Inferior parietal cortex (tissue), 1 donor: ENCODE measurements at regions not wholly inside any gene's neighbourhood (a gene's known extent, or its start where the extent isn't known, plus 50 kb on each side); places are given as distances from the start of the nearest gene placed in this dataset.

Experiments used
- DNase-seq: peaks from one replicate; pipeline ENCODE4 v3.0.0-alpha.2; 2016; ENCODE audit errors: extremely low spot score

DNA sequence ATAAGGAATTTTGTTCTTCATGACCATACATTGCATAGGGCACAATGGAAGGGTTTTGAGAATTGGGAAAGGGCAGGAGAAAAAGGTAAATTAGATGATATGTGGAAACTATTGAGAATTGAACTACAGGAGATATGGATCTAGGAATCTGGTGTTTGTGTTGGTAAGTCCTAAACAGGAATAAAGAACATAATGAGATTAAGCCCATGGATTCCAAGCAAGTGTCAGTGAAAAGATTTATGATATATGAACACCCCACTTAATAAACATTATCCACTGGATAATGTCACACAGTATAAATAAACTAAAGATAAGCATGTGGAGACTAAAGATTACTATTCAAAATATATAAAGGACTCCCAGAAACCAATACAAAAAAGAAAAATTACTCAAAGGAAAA, 98.2 kb downstream of the TNFSF18 start:
- no peak for DNase-seq

GRCh38 chr1:172954476-172955150, 96.1 kb downstream of the TNFSF18 start:
- no peak for DNase-seq

DNA sequence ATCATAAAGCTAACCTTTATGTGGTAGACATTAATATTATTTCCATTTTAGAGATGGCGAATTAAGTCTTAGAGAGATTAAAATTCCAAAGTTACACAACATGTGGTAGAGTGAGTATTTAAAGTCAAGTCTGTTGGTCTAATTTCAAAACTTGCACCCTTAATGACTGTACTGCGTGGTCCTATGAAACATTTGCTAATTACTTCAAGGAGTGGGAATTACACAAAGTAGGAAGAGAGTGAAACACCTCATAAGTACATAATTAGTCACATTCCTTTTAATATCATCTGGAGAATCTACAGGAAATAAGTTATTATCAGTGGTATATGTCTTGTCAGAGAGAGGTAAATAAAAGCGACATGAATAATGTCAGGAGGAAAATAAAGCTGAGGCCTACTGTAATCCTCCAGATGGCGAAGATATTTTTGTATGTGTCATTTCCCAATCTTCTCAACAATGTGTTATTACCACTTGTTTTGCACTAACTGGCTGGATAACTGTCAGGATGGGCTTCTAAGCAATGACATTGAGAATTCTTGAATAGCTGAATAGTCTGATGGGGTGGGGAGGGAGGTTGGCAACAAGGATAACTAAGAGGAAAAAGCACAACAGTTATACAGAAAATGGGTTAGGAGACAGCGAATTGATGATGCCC, 95.5 kb downstream of the TNFSF18 start:
- DNase-seq, result no peak

GRCh38 chr1:172956871-172957270, 93.9 kb downstream of the TNFSF18 start:
- DNase-seq, result no peak

DNA sequence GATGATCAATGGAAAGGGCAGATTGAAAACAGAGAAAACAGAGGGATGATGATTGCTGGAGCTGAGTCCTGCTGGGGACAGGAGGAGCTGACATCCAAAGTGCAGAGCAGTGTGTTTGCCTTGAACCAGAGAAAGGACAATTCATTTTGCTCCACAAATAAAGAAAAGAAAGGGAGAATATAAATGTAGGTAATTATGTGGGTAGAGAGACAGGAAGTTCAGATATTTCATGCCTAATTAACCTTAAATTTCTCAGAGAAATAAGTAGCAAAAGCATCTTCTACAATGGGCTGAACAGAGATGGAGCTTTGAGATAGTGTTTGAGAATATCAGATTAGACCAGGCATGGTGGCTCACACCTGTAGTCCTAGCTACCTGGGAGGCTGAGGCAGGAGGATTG, 93.2 kb downstream of the TNFSF18 start:
- DNase-seq, result no peak

GRCh38 chr1:172959571-172959970, 91.2 kb downstream of the TNFSF18 start:
- DNase-seq, result no peak

DNA sequence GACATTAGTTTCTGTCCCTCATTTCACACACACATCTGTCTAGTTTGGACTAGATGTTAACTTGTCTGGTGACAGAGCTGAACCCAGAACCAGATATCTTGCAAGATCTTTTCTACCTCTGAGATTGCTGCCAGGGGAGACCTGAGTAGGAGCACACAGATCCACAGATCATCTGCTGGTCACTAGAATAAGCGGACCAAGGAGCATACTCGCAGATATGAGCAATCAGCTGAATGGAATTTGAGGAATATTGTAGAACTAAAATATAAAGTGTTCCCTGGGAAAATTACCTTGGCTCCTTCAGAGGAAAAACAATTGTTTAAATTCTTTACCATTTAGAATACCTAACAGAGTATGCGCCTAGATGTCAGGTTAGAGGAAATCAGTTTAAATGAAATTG, 90.7 kb downstream of the TNFSF18 start:
- DNase-seq, result no peak

DNA sequence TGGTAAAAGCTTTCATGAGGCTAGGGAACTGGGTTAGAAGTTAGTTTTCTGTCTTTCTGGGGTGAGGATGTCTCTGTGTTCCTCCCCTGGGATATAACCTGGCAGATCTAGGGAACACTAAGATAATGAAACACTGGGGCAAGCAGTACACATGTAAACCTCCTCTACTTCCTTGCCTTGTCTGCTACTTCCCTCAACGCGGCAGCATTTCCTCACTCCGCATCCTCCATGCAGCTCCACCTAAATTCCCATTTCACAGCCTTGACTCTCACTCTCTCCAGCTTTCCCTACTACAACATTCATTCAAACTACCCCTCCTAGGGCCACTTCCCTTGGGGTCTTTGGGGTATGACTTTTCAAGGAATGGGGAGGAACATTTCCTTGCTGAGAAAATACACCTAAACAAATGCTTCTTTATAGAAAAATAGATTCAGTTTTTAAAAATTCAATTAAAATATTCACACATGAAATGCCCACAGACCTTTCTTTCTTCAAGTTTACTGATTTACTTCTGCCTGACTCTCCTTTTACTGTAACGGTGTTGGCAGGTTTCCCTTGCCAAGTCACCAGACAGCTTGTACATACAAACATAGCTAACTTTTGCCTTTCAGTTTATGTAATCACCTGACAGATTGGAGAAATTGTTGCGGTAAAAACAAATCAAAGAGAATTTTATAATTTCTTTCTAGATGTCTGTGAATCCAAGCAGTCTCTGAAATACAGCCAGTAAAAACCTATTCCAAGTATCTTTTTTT, 90.1 kb downstream of the TNFSF18 start:
- DNase-seq, result no peak

DNA sequence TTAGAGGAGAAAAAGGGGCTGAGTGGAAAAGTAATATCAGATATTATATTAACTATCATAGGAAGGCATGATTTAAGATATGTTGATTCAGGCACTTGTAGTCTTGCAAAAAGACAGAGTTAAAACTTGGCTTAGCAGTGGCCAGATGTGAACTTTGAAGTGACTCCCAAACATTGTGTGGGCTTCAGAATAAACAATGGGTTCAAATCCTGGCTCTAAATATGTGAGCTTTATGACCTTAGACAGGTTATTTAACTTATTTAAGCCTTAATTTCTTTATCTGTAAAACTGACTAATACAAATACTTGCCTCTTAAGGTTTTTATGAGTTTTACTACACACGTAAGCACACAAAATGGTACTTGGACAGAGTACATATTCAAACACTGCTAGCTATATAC, 85.9 kb downstream of the TNFSF18 start:
- no peak for DNase-seq

DNA sequence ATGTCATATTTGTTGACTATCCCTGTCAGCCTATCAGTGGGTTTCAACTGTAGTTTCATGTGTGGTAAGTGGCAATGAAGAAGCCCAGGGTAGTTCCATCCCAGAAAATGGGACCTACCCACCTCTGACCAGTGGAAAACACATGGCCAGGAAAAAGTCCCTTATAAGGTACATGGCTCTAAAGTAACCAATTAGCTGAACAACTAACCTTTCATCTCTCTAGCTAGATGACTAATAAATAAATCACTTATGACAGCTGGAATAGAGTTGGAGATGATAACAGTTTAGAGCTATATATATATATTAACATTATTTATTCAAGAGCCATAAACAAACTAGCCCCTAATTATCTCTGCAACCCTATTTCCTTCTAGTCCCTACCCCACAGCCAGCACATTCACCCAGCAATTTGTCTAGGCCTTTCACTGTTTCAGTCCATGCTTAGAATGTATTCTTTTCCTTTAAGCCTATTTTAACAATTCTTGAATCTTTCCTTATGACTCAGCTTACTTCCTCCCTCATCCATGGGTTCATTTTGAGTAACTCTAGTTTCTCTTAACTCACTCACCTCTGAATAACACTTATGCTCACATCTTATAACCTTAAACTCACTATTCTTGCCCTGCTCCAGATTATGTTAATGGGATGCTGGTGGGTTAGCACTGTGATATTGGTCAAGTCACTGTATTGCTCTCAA, 83.7 kb downstream of the TNFSF18 start:
- DNase-seq, result no peak

DNA sequence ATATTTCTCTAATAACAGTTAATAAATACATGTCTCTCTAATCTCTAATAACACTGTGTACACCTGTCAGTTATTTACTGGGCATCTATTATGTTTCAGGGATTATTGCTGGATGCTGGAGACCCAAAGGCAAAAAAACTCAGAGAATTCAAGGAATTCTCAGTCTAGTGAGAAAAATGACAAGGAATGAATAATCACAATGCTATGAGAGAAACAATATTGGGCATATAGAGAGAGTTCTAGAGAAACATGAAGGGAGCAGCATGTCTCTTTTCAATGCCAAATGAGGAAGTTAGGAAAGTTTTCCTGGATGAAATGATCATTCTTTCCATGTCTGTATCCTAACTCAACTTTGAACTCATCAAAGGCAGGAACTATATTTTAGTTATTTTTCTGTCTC, 82.8 kb downstream of the TNFSF18 start:
- no peak for DNase-seq

DNA sequence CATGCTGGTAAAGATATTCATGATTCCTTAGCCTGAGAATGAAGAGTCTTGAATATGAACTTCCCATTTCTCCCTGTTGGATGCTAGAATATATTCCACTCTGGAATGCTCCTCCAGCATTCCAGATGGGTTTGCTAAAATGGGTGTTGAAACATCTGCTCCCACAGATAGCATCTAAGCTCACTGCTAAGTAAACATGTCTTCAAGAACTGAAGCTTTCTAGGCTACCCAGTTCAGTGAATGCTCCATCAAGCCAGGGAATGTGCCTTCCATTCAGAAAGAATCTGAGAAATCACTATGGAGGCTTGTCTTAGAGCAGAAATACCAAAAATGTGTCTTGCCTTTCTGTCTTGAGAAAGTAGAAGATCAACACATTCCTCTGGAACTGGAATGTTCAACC, 81.1 kb downstream of the TNFSF18 start:
- no peak for DNase-seq

GRCh38 chr1:172970186-172970585, 80.6 kb downstream of the TNFSF18 start:
- DNase-seq, result no peak

- no peak for DNase-seq
Measured at GRCh38 chr1:172971241-172971640, 79.5 kb downstream of the TNFSF18 start.

GRCh38 chr1:172972258-172972657, 78.5 kb downstream of the TNFSF18 start:
- DNase-seq, result no peak

DNA sequence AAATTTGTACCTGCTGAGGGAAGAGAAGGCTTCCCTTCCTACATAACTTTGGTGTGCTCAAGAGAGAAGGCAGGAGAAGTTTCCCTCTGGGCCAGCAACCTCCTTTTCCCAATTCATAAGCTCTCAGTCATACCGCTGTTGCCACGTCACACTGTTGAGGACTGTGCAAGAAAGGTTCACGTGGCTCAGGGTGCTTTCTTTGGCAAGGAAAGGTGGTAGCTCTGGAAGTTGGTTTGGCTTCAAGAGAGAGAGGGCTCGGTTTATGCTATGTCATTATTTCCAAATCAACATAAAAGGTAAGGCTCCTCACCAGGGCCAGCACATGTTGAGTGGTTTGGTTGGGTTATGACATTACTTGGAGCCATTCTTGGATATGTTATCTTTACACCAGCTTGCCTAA, 77.3 kb downstream of the TNFSF18 start:
- no peak for DNase-seq

DNA sequence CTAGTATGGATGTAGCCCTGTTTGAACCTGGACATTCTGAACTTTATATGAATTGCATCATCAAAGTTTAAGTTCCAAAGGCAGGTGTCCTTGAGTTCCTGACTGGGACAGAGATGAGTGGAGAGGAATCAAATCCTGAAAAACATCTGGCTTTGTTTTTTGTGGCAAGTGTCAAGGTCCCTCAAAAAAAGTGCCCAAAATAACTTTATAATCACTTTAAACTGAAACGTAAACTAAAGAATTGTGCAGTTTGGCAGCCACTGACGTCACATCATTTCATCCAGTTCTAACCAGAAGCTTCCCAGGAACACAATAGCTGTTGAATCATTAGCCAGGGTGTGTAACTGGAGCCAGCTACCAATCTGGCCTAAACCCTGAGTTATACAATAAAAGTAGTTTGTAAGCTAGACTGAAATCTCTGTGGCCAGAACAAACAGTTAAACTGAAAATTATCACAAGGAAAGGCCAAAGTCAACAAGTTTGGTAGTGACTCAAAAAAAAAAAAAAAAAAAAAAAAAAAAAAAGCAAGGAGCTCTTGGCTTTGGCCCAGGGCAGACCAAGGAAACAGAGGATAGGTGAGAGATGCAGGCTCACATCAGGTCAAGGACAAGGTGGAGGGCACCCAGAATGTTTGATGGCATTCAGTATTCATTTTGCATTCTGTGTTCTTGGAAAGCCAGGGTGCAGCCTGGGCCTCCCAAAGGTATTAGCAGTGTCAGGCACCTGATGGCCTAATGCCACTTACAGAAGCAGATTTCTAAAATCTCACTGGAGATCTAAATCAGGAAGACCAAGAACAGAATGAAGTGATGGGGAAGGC, 74.3 kb downstream of the TNFSF18 start:
- no peak for DNase-seq

DNA sequence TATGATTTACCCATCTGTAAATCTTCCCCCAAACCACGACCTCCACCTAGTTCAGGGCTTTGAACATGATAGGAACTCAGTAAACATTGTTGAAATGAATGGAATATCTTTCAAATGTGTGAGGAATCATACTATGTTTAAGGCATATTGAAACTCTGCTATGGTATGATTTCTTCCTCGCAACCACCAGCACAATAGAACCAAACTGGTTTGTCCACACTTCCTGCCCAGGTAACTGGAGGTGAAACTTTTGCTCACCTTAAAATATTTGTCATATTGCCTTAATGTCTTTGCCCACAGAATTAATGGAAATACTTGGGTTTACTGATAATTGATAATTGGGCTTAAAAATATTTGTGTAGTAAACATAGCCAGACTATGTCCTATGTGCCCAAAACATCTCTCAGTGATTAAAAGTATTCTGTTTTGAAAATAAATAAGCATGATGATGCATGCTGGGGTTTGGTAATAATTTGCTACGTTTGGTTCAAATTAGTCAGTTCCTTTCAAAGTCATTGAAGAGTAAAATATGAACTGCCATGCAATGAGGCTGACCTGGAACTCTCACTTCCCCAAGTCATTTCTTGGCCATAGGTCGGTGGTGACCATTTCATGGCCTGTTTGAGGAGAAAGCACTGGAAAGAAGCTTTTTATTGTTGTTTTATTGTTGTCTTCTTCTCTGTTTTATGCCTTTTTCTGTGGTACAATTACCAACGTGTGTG, 73.3 kb downstream of the TNFSF18 start:
- no peak for DNase-seq

DNA sequence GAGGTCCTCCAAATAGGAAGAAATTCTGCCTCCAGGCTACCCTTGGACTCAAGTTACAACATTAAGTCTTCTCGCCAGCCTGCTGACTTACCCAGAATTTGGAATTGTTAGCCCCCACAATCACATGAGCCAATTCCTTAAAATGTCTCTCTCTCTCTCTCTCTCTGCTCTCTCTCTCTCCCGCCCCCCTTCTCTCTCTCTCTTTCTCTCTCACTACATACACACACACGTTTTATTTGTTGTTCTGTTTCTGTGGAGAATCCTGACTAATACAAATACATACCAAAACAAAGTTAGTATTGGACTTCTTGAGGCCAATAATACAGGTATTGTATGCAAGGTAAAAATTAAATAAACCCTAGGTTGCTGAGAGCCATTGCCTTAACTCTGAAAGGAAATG, 72.1 kb downstream of the TNFSF18 start:
- DNase-seq, result no peak

DNA sequence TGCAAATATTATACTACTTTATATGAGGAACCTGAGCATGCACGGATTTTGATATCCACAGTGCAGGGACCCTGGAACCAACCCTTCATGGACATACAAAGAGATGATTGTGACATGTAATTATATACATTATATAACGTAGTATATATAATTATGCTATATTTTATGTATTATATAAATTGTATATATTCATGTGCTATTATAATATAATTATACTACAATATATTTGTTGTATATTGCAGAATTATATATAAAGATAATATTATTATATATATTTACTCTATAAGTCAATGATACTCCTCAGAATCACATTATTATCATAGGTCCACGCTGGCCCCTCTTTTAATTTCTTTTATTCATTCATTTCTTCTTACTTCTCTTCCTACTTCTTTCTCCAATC, 70.9 kb downstream of the TNFSF18 start:
- DNase-seq, result no peak

DNA sequence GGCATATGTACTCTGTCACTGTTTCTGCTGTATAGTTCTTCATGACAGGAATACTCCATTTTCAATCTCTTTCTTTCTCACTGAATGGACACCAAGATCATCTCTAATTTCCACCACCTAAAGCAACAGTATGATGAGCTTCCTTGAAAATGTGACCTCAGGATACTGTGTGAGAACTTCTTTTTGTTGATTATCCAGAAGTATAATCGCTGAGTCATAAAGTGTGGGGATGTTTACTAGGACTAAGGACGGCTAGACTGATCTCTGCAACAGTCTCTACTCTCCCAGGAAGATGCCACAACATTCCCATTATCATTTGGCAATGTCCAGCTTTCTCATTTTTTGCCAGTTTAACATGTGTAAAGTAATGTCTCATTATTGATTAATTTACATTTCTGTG, 70.3 kb downstream of the TNFSF18 start:
- DNase-seq, result no peak
